HEK293 (cell line): ENCODE measurements at regions not wholly inside any gene's neighbourhood (a gene's known extent, or its start where the extent isn't known, plus 50 kb on each side); places are given as distances from the start of the nearest gene placed in this dataset.
A peak's percentile ranks its signal among the peaks of the same experiment; 100 is the strongest.

Source experiments
- CTCF ChIA-PET: fragments of 350-600 bp; formaldehyde crosslinking; extraction: SDS; loops from one replicate; lab custom pipeline; 2021; ENCODE audit warnings: antibody characterized with exemption; lab: Yijun Ruan, JAX
- POLR2A ChIA-PET: fragments of 300-600 bp; formaldehyde crosslinking; extraction: SDS; loops from one replicate; lab custom pipeline; 2020; ENCODE audit warnings: antibody characterized with exemption, inconsistent platforms; lab: Yijun Ruan, JAX
- H3K27ac ChIP-seq: fragments of 200-500 bp; sonication (Bioruptor generic); 2 replicates; pipeline ENCODE4 v1.5.1; 2014; ENCODE audit warnings: low read depth, low read length, control low read depth, inconsistent platforms; ENCODE audit errors: extremely low read depth
- H3K36me3 ChIP-seq, 2 experiments: fragments of 200-500 bp in 1 of 2; sonication (Bioruptor generic) in 1 of 2; 1 replicate in 1 of 2; 2 replicates in 1 of 2; pipeline ENCODE4 v1.5.1; 2014 to 2017; ENCODE audit warnings: inconsistent platforms in 2 of 2, low read length in 2 of 2; ENCODE audit not compliant: control insufficient read depth in 2 of 2, insufficient read depth in 1 of 2
- H3K4me1 ChIP-seq: fragments of 200-500 bp; sonication (Bioruptor generic); 2 replicates; pipeline ENCODE4 v1.5.1; 2014; ENCODE audit warnings: mild to moderate bottlenecking, low read length, inconsistent platforms; ENCODE audit not compliant: control insufficient read depth, insufficient read depth
- H3K4me3 ChIP-seq: 2 replicates; pipeline ENCODE4 v1.5.1; 2011; ENCODE audit warnings: low read depth, mild to moderate bottlenecking, control low read depth, low read length, moderate library complexity
- H3K9me3 ChIP-seq: fragments of 200-500 bp; sonication (Bioruptor generic); 2 replicates; pipeline ENCODE4 v1.5.1; 2014; ENCODE audit warnings: low read depth, low read length, inconsistent platforms; ENCODE audit not compliant: control insufficient read depth, insufficient read depth
- FEZF1 ChIP-seq: fragments of 450-650 bp; formaldehyde crosslinking; IDR thresholded peaks from 2 replicates; pipeline ENCODE4 v1.5.1; 2016; ENCODE audit warnings: missing biosample characterization, missing genetic modification characterization
- HOXD13 ChIP-seq: sonication (generic); formaldehyde crosslinking; IDR thresholded peaks from 2 replicates; pipeline ENCODE4 v1.8.0; 2022; ENCODE audit warnings: missing genetic modification reagents, borderline replicate concordance
- SALL2 ChIP-seq: fragments of 450-650 bp; formaldehyde crosslinking; IDR thresholded peaks from 2 replicates; pipeline ENCODE4 v1.5.0; 2017; ENCODE audit warnings: missing biosample characterization, mild to moderate bottlenecking, missing genetic modification characterization, borderline replicate concordance
- YY2 ChIP-seq: fragments of 450-650 bp; formaldehyde crosslinking; IDR thresholded peaks from 2 replicates; pipeline ENCODE4 v1.5.1; 2016; ENCODE audit warnings: missing biosample characterization, missing genetic modification characterization
- ZBTB8A ChIP-seq: fragments of 450-650 bp; formaldehyde crosslinking; IDR thresholded peaks from 2 replicates; pipeline ENCODE4 v1.5.1; 2016; ENCODE audit warnings: missing biosample characterization, missing genetic modification characterization
- ZNF184 ChIP-seq: fragments of 450-650 bp; IDR thresholded peaks from 2 replicates; pipeline ENCODE4 v1.5.1; 2018; ENCODE audit warnings: missing biosample characterization, mild to moderate bottlenecking, missing genetic modification characterization
- ZNF214 ChIP-seq: fragments of 450-650 bp; formaldehyde crosslinking; IDR thresholded peaks from 2 replicates; pipeline ENCODE4 v1.5.1; 2017; ENCODE audit warnings: missing biosample characterization, mild to moderate bottlenecking, missing genetic modification characterization, borderline replicate concordance
- ZNF23 ChIP-seq: fragments of 450-650 bp; formaldehyde crosslinking; IDR thresholded peaks from 2 replicates; pipeline ENCODE4 v1.5.1; 2016; ENCODE audit warnings: missing biosample characterization, missing genetic modification characterization, borderline replicate concordance
- ZNF335 ChIP-seq: fragments of 450-650 bp; formaldehyde crosslinking; conservative IDR thresholded peaks from 2 replicates; pipeline ENCODE4 v1.5.1; 2016; ENCODE audit warnings: missing biosample characterization, missing genetic modification characterization
- ZNF501 ChIP-seq: fragments of 450-650 bp; formaldehyde crosslinking; IDR thresholded peaks from 2 replicates; pipeline ENCODE4 v1.5.1; 2016; ENCODE audit warnings: missing biosample characterization, missing genetic modification characterization
- ZNF529 ChIP-seq: fragments of 450-650 bp; formaldehyde crosslinking; IDR thresholded peaks from 2 replicates; pipeline ENCODE4 v1.5.1; 2017; ENCODE audit warnings: missing genetic modification characterization, missing biosample characterization; ENCODE audit not compliant: insufficient replicate concordance
- ZNF558 ChIP-seq: fragments of 450-650 bp; formaldehyde crosslinking; IDR thresholded peaks from 2 replicates; pipeline ENCODE4 v1.5.1; 2016; ENCODE audit warnings: missing biosample characterization, missing genetic modification characterization
- ZNF571 ChIP-seq: fragments of 450-650 bp; formaldehyde crosslinking; IDR thresholded peaks from 2 replicates; pipeline ENCODE4 v1.5.0; 2017; ENCODE audit warnings: missing biosample characterization, missing genetic modification characterization
- ZNF585B ChIP-seq: fragments of 450-650 bp; formaldehyde crosslinking; IDR thresholded peaks from 2 replicates; pipeline ENCODE4 v1.5.1; 2016; ENCODE audit warnings: missing biosample characterization, missing genetic modification characterization
- ZNF596 ChIP-seq: fragments of 450-650 bp; IDR thresholded peaks from 2 replicates; pipeline ENCODE4 v1.5.0; 2018; ENCODE audit warnings: missing biosample characterization, mild to moderate bottlenecking, missing genetic modification characterization, moderate library complexity
- ZNF610 ChIP-seq: fragments of 450-650 bp; formaldehyde crosslinking; IDR thresholded peaks from 2 replicates; pipeline ENCODE4 v1.5.1; 2016; ENCODE audit warnings: missing biosample characterization, missing genetic modification characterization, borderline replicate concordance
- ZNF747 ChIP-seq: fragments of 450-650 bp; formaldehyde crosslinking; IDR thresholded peaks from 2 replicates; pipeline ENCODE4 v1.5.1; 2016; ENCODE audit warnings: missing biosample characterization, missing genetic modification characterization
- ZNF768 ChIP-seq: fragments of 450-650 bp; formaldehyde crosslinking; IDR thresholded peaks from 2 replicates; pipeline ENCODE4 v1.5.1; 2018; ENCODE audit warnings: missing biosample characterization, mild to moderate bottlenecking, missing genetic modification characterization
- TF ChIP-seq, protein P1 (sequence below): fragments of 450-650 bp; formaldehyde crosslinking; IDR thresholded peaks from 2 replicates; pipeline ENCODE4 v1.5.1; 2016; ENCODE audit warnings: missing biosample characterization, missing genetic modification characterization, low read depth
- TF ChIP-seq, protein P2 (sequence below): fragments of 450-650 bp; formaldehyde crosslinking; IDR thresholded peaks from 2 replicates; pipeline ENCODE4 v1.5.1; 2017; ENCODE audit warnings: missing biosample characterization, missing genetic modification characterization
- TF ChIP-seq, protein P3 (sequence below): fragments of 450-650 bp; formaldehyde crosslinking; optimal IDR thresholded peaks from 2 replicates; pipeline ENCODE3; 2016; ENCODE audit warnings: missing biosample characterization, mild to moderate bottlenecking, missing genetic modification characterization
- TF ChIP-seq, protein P4 (sequence below): fragments of 450-650 bp; formaldehyde crosslinking; IDR thresholded peaks from 2 replicates; pipeline ENCODE4 v1.5.1; 2016; ENCODE audit warnings: missing biosample characterization, missing genetic modification characterization
- TF ChIP-seq, protein P5 (sequence below): fragments of 450-650 bp; IDR thresholded peaks from 2 replicates; pipeline ENCODE4 v1.5.1; 2018; ENCODE audit warnings: missing biosample characterization, mild to moderate bottlenecking, missing genetic modification characterization
- TF ChIP-seq, protein P6 (sequence below): fragments of 450-650 bp; formaldehyde crosslinking; IDR thresholded peaks from 2 replicates; pipeline ENCODE4 v1.5.1; 2016; ENCODE audit warnings: missing biosample characterization, missing genetic modification characterization

DNA sequence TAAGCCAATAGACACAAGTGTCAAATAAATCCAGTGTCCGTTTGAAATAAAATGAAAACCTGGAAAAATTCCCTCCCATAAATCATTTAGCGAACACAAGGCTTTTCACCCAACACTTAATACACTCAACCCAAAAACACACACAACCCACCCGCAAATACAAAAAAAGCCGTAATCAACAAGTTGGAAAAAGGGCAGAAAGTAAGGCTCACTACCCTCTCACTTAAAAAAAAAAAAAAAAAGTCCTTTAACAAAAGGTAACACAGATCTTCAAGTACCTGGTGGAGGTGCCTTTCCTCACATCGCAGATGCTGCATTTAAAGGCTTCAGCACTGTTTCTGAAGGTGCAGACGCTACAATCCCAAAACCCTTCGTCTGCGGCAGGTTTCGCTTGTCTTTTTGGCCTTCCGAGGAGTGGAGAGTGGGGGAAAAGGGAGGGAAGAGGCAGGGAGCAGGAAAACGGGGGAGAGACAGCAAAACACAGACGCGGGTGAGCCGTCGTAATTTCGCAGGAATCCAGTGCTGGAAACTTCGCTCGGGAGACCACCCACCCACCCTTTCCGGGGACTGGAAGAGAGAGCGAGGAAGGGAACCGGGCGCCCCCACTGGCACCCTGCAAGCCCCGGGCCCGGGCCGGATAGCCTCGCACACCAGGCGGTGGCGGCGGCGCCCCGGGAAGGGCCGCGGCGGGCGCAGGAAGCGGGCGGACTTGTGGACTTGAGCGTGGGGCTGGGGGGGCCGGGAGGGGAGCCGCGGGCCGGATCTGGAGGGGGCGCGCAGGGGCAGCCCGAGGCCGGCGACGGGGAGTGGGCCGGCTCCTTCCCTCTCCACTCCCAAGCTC lies 401.8 kb downstream of the SHQ1 start, which contains the start of gene RYBP (continued):
- TF ChIP-seq, protein P1, sequence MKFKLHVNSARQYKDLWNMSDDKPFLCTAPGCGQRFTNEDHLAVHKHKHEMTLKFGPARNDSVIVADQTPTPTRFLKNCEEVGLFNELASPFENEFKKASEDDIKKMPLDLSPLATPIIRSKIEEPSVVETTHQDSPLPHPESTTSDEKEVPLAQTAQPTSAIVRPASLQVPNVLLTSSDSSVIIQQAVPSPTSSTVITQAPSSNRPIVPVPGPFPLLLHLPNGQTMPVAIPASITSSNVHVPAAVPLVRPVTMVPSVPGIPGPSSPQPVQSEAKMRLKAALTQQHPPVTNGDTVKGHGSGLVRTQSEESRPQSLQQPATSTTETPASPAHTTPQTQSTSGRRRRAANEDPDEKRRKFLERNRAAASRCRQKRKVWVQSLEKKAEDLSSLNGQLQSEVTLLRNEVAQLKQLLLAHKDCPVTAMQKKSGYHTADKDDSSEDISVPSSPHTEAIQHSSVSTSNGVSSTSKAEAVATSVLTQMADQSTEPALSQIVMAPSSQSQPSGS (tag by site-specific recombination) = no peak
- TF ChIP-seq ZNF184 (tag by site-specific recombination) = no peak
- TF ChIP-seq ZNF501 (tag by site-specific recombination) = 0 out of 2 replicates have a peak, but pooled peaks have one; percentile 33
- TF ChIP-seq SALL2 (tag by site-specific recombination) = no peak
- peak; percentile 62 for TF ChIP-seq ZNF335
- no peak for TF ChIP-seq ZNF558 (tag by site-specific recombination)
- TF ChIP-seq ZNF596 (tag by site-specific recombination) = no peak
- TF ChIP-seq ZBTB8A (tag by site-specific recombination) = peak; percentile 90
- no peak for TF ChIP-seq ZNF214 (tag by site-specific recombination)
- TF ChIP-seq, protein P2, sequence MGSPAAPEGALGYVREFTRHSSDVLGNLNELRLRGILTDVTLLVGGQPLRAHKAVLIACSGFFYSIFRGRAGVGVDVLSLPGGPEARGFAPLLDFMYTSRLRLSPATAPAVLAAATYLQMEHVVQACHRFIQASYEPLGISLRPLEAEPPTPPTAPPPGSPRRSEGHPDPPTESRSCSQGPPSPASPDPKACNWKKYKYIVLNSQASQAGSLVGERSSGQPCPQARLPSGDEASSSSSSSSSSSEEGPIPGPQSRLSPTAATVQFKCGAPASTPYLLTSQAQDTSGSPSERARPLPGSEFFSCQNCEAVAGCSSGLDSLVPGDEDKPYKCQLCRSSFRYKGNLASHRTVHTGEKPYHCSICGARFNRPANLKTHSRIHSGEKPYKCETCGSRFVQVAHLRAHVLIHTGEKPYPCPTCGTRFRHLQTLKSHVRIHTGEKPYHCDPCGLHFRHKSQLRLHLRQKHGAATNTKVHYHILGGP (tag by site-specific recombination) = no peak
- TF ChIP-seq YY2 (tag by site-specific recombination) = no peak
- no peak for TF ChIP-seq ZNF585B (tag by site-specific recombination)
- TF ChIP-seq, protein P3, sequence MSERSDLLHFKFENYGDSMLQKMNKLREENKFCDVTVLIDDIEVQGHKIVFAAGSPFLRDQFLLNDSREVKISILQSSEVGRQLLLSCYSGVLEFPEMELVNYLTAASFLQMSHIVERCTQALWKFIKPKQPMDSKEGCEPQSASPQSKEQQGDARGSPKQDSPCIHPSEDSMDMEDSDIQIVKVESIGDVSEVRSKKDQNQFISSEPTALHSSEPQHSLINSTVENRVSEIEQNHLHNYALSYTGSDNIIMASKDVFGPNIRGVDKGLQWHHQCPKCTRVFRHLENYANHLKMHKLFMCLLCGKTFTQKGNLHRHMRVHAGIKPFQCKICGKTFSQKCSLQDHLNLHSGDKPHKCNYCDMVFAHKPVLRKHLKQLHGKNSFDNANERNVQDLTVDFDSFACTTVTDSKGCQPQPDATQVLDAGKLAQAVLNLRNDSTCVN (tag by site-specific recombination) = peak; percentile 46
- TF ChIP-seq ZNF529 (tag by site-specific recombination) = no peak
- TF ChIP-seq HOXD13 = no peak
- TF ChIP-seq, protein P4, sequence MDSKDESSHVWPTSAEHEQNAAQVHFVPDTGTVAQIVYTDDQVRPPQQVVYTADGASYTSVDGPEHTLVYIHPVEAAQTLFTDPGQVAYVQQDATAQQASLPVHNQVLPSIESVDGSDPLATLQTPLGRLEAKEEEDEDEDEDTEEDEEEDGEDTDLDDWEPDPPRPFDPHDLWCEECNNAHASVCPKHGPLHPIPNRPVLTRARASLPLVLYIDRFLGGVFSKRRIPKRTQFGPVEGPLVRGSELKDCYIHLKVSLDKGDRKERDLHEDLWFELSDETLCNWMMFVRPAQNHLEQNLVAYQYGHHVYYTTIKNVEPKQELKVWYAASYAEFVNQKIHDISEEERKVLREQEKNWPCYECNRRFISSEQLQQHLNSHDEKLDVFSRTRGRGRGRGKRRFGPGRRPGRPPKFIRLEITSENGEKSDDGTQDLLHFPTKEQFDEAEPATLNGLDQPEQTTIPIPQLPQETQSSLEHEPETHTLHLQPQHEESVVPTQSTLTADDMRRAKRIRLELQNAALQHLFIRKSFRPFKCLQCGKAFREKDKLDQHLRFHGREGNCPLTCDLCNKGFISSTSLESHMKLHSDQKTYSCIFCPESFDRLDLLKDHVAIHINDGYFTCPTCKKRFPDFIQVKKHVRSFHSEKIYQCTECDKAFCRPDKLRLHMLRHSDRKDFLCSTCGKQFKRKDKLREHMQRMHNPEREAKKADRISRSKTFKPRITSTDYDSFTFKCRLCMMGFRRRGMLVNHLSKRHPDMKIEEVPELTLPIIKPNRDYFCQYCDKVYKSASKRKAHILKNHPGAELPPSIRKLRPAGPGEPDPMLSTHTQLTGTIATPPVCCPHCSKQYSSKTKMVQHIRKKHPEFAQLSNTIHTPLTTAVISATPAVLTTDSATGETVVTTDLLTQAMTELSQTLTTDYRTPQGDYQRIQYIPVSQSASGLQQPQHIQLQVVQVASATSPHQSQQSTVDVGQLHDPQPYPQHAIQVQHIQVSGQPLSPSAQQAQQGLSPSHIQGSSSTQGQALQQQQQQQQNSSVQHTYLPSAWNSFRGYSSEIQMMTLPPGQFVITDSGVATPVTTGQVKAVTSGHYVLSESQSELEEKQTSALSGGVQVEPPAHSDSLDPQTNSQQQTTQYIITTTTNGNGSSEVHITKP = 0 out of 2 replicates have a peak, but pooled peaks have one; percentile 24
- no peak for TF ChIP-seq FEZF1 (tag by site-specific recombination)
- TF ChIP-seq ZNF768 (tag by site-specific recombination) = no peak

DNA sequence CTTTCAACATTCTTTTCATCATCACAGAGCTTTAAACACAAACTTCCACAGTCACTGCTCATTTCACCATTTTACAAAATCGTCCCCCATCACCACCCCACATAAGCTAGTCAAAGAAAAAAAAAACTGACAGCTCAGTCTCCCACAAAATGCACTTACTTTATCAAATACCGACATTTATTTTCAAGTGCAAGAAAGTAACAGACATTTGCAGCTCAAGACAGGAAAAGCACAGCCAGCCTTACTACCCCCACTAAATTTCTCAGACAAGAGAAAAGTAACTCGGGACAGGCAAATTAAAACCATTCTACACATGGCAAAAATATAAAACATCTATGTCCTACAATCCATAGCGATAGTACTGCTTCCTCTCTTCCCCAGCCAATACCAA lies 402.4 kb downstream of the SHQ1 start:
- Histone ChIP-seq H3K36me3 (no peaks in the 10 kb centered on the region), H3K27ac (no peak overlapping the region), H3K4me3 (peak overlapping the region; percentile 74), H3K9me3 (no peaks in the 10 kb centered on the region), H3K4me1 (peaks cover 16% of the 10 kb centered on the region)
- ChIA-PET POLR2A (no interaction called here), CTCF (no interaction called here)
- TF ChIP-seq, protein P5, sequence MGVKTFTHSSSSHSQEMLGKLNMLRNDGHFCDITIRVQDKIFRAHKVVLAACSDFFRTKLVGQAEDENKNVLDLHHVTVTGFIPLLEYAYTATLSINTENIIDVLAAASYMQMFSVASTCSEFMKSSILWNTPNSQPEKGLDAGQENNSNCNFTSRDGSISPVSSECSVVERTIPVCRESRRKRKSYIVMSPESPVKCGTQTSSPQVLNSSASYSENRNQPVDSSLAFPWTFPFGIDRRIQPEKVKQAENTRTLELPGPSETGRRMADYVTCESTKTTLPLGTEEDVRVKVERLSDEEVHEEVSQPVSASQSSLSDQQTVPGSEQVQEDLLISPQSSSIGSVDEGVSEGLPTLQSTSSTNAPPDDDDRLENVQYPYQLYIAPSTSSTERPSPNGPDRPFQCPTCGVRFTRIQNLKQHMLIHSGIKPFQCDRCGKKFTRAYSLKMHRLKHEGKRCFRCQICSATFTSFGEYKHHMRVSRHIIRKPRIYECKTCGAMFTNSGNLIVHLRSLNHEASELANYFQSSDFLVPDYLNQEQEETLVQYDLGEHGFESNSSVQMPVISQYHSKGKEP (tag by site-specific recombination) = no peak
- TF ChIP-seq ZNF23 (tag by site-specific recombination) (no peak), ZNF610 (no peak), ZNF571 (tag by site-specific recombination) (no peak), FEZF1 (tag by site-specific recombination) (0 out of 2 replicates have a peak, but pooled peaks have one; percentile 23), ZNF747 (tag by site-specific recombination) (no peak)
- TF ChIP-seq, protein P6, sequence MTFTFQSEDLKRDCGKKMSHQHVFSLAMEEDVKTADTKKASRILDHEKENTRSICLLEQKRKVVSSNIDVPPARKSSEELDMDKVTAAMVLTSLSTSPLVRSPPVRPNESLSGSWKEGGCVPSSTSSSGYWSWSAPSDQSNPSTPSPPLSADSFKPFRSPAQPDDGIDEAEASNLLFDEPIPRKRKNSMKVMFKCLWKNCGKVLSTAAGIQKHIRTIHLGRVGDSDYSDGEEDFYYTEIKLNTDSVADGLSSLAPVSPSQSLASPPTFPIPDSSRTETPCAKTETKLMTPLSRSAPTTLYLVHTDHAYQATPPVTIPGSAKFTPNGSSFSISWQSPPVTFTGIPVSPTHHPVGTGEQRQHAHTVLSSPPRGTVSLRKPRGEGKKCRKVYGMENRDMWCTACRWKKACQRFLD (tag by site-specific recombination) = no peak
